Colonic mucosa (tissue), 4 donors: ENCODE measurements at regions not wholly inside any gene's neighbourhood (a gene's known extent, or its start where the extent isn't known, plus 50 kb on each side); places are given as distances from the start of the nearest gene placed in this dataset.

Experiments used
- DNase-seq: peaks from one replicate; pipeline ENCODE4 v3.0.0-alpha.2; 2020
- H3K27ac ChIP-seq: fragments of 200-600 bp; one replicate; pipeline ENCODE4 v1.8.0; 2021
- H3K27me3 ChIP-seq: fragments of 200-600 bp; one replicate; pipeline ENCODE4 v1.8.0; 2021
- H3K36me3 ChIP-seq: fragments of 200-600 bp; one replicate; pipeline ENCODE4 v1.8.0; 2021
- H3K4me1 ChIP-seq: fragments of 200-600 bp; one replicate; pipeline ENCODE4 v1.8.0; 2021; ENCODE audit warnings: mild to moderate bottlenecking
- H3K4me3 ChIP-seq: fragments of 200-600 bp; one replicate; pipeline ENCODE4 v1.8.0; 2021
- H3K9ac ChIP-seq, 2 donors: one replicate each; pipeline ENCODE4 v1.7.0; 2013; ENCODE audit warnings: control low read depth in 2 of 2, low read depth in 2 of 2, low read length in 2 of 2
- H3K9me3 ChIP-seq: fragments of 200-600 bp; one replicate; pipeline ENCODE4 v1.8.0; 2021
- intact Hi-C: fragments of 100-400 bp; cut with DNase I; formaldehyde crosslinking; loops from one replicate; pipeline ENCODE4 v1.14.1; 2022
- TF ChIP-seq, protein P1 (sequence below): fragments of 200-600 bp; IDR thresholded peaks from one replicate; pipeline ENCODE4 v1.8.0; 2022; ENCODE audit warnings: antibody characterized with exemption, mild to moderate bottlenecking
- donor health status: healthy.
- donor health status: DM: no; HTN: no; CAD: no.
- donor health status: DM: no; HTN: no; CAD: no.

- Histone ChIP-seq H3K4me1 (no peaks in the 10 kb centered on the region), H3K27ac (no peak overlapping the region), H3K36me3 (no peaks in the 10 kb centered on the region), H3K27me3 (no peaks in the 10 kb centered on the region), H3K9me3 (no peaks in the 10 kb centered on the region), H3K4me3 (no peak overlapping the region), H3K9ac (no peak overlapping the region)
- intact Hi-C loops, result no loop called here
- DNase-seq, result no peak
- TF ChIP-seq, protein P1, sequence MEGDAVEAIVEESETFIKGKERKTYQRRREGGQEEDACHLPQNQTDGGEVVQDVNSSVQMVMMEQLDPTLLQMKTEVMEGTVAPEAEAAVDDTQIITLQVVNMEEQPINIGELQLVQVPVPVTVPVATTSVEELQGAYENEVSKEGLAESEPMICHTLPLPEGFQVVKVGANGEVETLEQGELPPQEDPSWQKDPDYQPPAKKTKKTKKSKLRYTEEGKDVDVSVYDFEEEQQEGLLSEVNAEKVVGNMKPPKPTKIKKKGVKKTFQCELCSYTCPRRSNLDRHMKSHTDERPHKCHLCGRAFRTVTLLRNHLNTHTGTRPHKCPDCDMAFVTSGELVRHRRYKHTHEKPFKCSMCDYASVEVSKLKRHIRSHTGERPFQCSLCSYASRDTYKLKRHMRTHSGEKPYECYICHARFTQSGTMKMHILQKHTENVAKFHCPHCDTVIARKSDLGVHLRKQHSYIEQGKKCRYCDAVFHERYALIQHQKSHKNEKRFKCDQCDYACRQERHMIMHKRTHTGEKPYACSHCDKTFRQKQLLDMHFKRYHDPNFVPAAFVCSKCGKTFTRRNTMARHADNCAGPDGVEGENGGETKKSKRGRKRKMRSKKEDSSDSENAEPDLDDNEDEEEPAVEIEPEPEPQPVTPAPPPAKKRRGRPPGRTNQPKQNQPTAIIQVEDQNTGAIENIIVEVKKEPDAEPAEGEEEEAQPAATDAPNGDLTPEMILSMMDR, result no peak
Observed at GRCh38 chr10:33539116-33539515, 204.6 kb upstream of the NRP1 start.

DNA sequence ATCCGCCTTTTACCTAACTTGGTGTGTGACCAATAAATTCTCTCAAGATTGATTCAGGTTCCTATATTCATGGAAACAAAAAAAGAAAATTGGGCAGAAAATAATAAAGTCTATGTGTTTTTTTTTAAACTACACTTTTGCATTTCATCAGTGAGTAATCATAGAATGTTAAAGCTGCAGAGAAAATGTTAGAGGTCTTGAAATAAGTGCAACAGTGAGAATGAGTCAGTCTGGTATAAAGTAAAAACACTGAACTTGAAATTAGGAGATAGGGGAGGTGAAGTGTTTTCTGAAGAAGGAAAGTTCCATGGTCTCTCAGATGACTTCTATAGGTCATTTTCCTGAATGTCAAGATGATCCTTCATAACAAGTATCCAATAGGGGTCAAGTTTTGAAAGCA lies 202.6 kb upstream of the NRP1 start:
- Histone ChIP-seq H3K36me3 (no peaks in the 10 kb centered on the region), H3K4me3 (no peak overlapping the region), H3K27ac (no peak overlapping the region), H3K27me3 (no peaks in the 10 kb centered on the region), H3K9ac (no peak overlapping the region), H3K4me1 (no peaks in the 10 kb centered on the region), H3K9me3 (no peaks in the 10 kb centered on the region)
- TF ChIP-seq, protein P1, result no peak
- no peak for DNase-seq
- intact Hi-C loops, result no loop called here

DNA sequence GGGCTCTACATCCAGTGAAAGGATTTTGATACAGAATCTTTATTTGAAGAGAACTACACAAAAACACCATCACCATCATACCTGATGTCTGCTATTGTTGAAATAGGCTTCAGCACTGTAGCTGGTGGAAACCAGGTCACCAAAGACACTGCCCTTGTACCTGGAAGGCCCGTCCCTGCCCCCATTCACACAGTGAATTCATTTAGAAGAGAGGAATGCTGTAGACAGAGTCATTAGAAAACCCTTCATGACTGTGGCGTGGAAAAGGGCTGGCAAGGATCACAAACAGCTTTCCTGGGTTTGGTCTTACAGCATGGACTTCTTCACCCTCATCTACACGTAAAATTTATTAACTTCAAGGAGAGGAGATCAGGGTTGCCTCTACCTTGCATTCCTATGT lies 202.0 kb upstream of the NRP1 start:
- no peaks in the 10 kb centered on the region for H3K36me3 ChIP-seq
- no peak overlapping the region for H3K27ac ChIP-seq
- H3K4me1 ChIP-seq, result no peaks in the 10 kb centered on the region
- no peaks in the 10 kb centered on the region for H3K27me3 ChIP-seq
- H3K9me3 ChIP-seq, result no peaks in the 10 kb centered on the region
- TF ChIP-seq, protein P1, result no peak
- no peak for DNase-seq
- intact Hi-C loops, result no loop called here
- no peak overlapping the region for H3K9ac ChIP-seq
- no peak overlapping the region for H3K4me3 ChIP-seq

DNA sequence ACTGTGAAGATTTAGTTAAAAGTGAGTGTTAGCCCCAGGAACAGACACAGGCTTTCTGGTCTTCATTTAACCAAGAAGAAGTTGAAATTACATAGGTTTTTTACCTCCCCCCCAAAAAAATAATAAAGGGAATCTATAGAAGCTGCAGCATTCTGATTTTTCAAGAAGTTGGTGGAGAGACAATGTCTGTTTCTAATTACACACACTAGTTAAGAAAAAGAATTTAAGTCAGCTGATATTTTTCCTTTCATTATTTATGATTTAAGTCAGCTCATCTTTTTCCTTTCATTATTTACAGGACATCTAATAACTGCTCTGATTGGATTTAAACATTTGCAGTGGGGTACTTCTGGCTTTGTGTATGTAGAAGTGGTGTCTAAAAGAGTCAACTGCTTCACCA lies 201.4 kb upstream of the NRP1 start:
- no peak overlapping the region for H3K9ac ChIP-seq
- H3K27ac ChIP-seq, result no peak overlapping the region

GRCh38 chr10:33534416-33534815 lies 199.9 kb upstream of the NRP1 start:
- Histone ChIP-seq H3K36me3 (no peaks in the 10 kb centered on the region), H3K4me3 (no peak overlapping the region), H3K27me3 (no peaks in the 10 kb centered on the region), H3K9ac (no peak overlapping the region), H3K4me1 (no peaks in the 10 kb centered on the region), H3K9me3 (no peaks in the 10 kb centered on the region), H3K27ac (no peak overlapping the region)
- no peak for DNase-seq
- TF ChIP-seq, protein P1, result no peak
- intact Hi-C loops, result no loop called here

More for the DNA sequence above, 201.4 kb upstream of the NRP1 start:
- no peak for DNase-seq
- no peaks in the 10 kb centered on the region for H3K36me3 ChIP-seq
- H3K9me3 ChIP-seq, result no peaks in the 10 kb centered on the region
- H3K4me3 ChIP-seq, result no peak overlapping the region
- intact Hi-C loops, result no loop called here
- H3K4me1 ChIP-seq, result no peaks in the 10 kb centered on the region
- TF ChIP-seq, protein P1, result no peak
- H3K27me3 ChIP-seq, result no peaks in the 10 kb centered on the region

DNA sequence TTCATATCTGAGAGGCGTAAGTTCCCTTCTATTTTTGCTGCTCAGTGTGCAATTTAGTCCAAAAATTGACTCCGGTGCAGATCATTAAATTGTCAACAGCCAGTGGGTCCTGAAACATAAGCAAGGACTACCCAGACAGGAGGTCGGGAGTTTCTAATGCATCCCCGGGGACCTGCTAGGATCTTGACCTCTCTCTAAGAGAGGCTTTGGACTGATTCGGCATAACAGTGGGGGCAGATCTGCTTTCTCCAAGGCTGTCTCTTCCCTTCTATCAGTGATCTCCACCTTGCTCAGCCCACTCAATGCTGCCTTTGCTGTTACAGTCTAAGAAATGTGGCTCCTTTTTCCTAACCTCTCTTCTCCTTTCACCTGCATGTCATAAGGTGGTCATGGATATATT lies 199.1 kb upstream of the NRP1 start:
- no peaks in the 10 kb centered on the region for H3K27me3 ChIP-seq
- intact Hi-C loops, result no loop called here
- H3K4me1 ChIP-seq, result no peaks in the 10 kb centered on the region
- TF ChIP-seq, protein P1, result no peak
- no peaks in the 10 kb centered on the region for H3K9me3 ChIP-seq
- no peak overlapping the region for H3K9ac ChIP-seq
- no peak overlapping the region for H3K4me3 ChIP-seq
- no peak overlapping the region for H3K27ac ChIP-seq
- H3K36me3 ChIP-seq, result no peaks in the 10 kb centered on the region
- no peak for DNase-seq
